Spleen (tissue), 11 donors: ENCODE measurements at regions not wholly inside any gene's neighbourhood (a gene's known extent, or its start where the extent isn't known, plus 50 kb on each side); places are given as distances from the start of the nearest gene placed in this dataset.

ENCODE experiments used
- DNase-seq: peaks from one replicate; pipeline ENCODE4 v3.0.0-alpha.2; 2020
- H3K27ac ChIP-seq, 8 donors: fragments of 200-600 bp; sonication (generic) in 7 of 8; 1 replicate in 4 of 8; 2 replicates in 4 of 8; pipeline versions ENCODE4 v1.5.0 to v1.8.0; 2016 to 2021; ENCODE audit warnings: inconsistent platforms in 4 of 8, mild to moderate bottlenecking in 4 of 8, moderate library complexity in 1 of 8
- H3K27me3 ChIP-seq, 7 donors: fragments of 200-600 bp; sonication (generic) in 6 of 7; replicated peaks in 1 of 7; 1 replicate in 4 of 7; 2 replicates in 3 of 7; pipeline versions ENCODE4 v1.5.0 to v1.8.0; 2016 to 2021; ENCODE audit warnings: inconsistent platforms in 3 of 7, mild to moderate bottlenecking in 1 of 7
- H3K36me3 ChIP-seq, 6 donors: fragments of 200-600 bp; sonication (generic) in 5 of 6; 1 replicate in 4 of 6; 2 replicates in 2 of 6; pipeline versions ENCODE4 v1.5.0 to v1.8.0; 2016 to 2021; ENCODE audit warnings: inconsistent platforms in 2 of 6
- H3K4me1 ChIP-seq, 6 donors: fragments of 200-600 bp; sonication (generic) in 5 of 6; 1 replicate in 3 of 6; 2 replicates in 3 of 6; pipeline versions ENCODE4 v1.5.0 to v1.8.0; 2016 to 2021; ENCODE audit warnings: inconsistent platforms in 3 of 6
- H3K4me3 ChIP-seq, 8 donors: fragments of 200-600 bp; sonication (generic) in 7 of 8; 1 replicate in 4 of 8; 2 replicates in 4 of 8; pipeline versions ENCODE4 v1.5.0 to v1.8.0; 2016 to 2021; ENCODE audit warnings: inconsistent platforms in 4 of 8, mild to moderate bottlenecking in 4 of 8, moderate library complexity in 2 of 8
- H3K9me3 ChIP-seq, 8 donors: fragments of 200-600 bp; sonication (generic) in 7 of 8; 1 replicate in 4 of 8; 2 replicates in 4 of 8; pipeline versions ENCODE4 v1.5.0 to v1.8.0; 2016 to 2021; ENCODE audit warnings: inconsistent platforms in 4 of 8
- POLR2A ChIP-seq, 3 donors: fragments of 450-650 bp; IDR thresholded peaks; one replicate each; pipeline ENCODE4 v1.5.1; 2017; ENCODE audit warnings: antibody characterized with exemption in 3 of 3, mild to moderate bottlenecking in 1 of 3
- POLR2AphosphoS5 ChIP-seq, 3 donors: sonication (generic); formaldehyde crosslinking; IDR thresholded peaks; one replicate each; pipeline ENCODE4 v1.5.1; 2017; ENCODE audit warnings: antibody characterized with exemption in 3 of 3
- WGBS, 5 donors: extraction: QIAGEN DNeasy Blood & Tissue Kit in 3 of 5; methylation state at CpG; one replicate each; pipeline versions ENCODE4 v1.1.5 to v1.1.7; 2013 to 2018; 5-methylcytosine and 5-hydroxymethylcytosine counted together
- intact Hi-C: fragments of 100-400 bp; cut with DNase I; formaldehyde crosslinking; loops from one replicate; pipeline ENCODE4 v1.15.0; 2023; ENCODE audit warnings: low total_unique reads
- TF ChIP-seq, protein P1 (sequence below), 11 experiments: fragments of 200-600 bp in 7 of 11; fragments of 450-650 bp in 4 of 11; sonication (generic) in 4 of 11; IDR thresholded peaks in 8 of 11; conservative IDR thresholded peaks in 3 of 11; 1 replicate in 7 of 11; 2 replicates in 4 of 11; pipeline versions ENCODE4 v1.4.0 to v1.8.0; 2016 to 2021; ENCODE audit warnings: antibody characterized with exemption in 11 of 11, inconsistent platforms in 4 of 11, mild to moderate bottlenecking in 1 of 11
- donor health status: healthy with polysubstance abuse.
- donor health status: DM: no; HTN: no; CAD: no; lungs with moderate emphysema.
- donor health status: DM: no; HTN: no; CAD: no.
- donor health status: Bipolar disorder and iron deficiency.
- donor health status: healthy.
- donor health status: DM: no; HTN: no; CAD: no.
- donor health status: DM: yes; HTN: yes; CAD: no.

DNA sequence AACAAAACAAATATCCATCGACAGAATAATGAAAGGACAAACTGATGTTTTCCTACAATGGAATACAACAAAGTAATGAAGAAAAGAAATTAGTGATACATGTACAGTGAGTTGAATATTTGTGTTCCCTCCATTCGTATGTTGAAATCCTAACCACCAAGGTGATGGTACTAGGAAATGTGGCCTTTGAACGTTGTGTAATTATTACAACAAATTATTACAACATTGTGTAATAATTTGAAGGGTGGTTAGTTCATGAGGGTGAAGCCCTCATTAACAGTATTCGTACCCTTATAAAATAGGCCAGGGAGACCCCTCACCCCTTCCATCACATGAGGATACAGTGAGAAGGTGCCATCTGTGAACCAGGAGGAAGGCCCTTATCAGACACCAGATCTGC is 339.4 kb downstream of the BMP2 start:
- intact Hi-C loops: no loop called here
- TF ChIP-seq, protein P1, sequence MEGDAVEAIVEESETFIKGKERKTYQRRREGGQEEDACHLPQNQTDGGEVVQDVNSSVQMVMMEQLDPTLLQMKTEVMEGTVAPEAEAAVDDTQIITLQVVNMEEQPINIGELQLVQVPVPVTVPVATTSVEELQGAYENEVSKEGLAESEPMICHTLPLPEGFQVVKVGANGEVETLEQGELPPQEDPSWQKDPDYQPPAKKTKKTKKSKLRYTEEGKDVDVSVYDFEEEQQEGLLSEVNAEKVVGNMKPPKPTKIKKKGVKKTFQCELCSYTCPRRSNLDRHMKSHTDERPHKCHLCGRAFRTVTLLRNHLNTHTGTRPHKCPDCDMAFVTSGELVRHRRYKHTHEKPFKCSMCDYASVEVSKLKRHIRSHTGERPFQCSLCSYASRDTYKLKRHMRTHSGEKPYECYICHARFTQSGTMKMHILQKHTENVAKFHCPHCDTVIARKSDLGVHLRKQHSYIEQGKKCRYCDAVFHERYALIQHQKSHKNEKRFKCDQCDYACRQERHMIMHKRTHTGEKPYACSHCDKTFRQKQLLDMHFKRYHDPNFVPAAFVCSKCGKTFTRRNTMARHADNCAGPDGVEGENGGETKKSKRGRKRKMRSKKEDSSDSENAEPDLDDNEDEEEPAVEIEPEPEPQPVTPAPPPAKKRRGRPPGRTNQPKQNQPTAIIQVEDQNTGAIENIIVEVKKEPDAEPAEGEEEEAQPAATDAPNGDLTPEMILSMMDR (IDR thresholded peaks at IDR 0.05 in 8 of 11, conservative IDR thresholded peaks at IDR 0.05 in 3 of 11): no peak
- TF ChIP-seq POLR2AphosphoS5 (IDR thresholded peaks at IDR 0.05) (no peak), POLR2A (IDR thresholded peaks at IDR 0.05) (no peak)
- no peak overlapping the region for H3K27ac ChIP-seq
- DNase-seq: no peak
- no peak overlapping the region for H3K4me3 ChIP-seq
- no peaks in the 10 kb centered on the region for H3K9me3 ChIP-seq
- WGBS, 5 donors: 69 to 90% (median 78%) methylated on average over 4 of the region's 4 CpGs
- H3K4me1 ChIP-seq: no peaks in the 10 kb centered on the region
- no peaks in the 10 kb centered on the region for H3K27me3 ChIP-seq
- no peaks in the 10 kb centered on the region for H3K36me3 ChIP-seq

DNA sequence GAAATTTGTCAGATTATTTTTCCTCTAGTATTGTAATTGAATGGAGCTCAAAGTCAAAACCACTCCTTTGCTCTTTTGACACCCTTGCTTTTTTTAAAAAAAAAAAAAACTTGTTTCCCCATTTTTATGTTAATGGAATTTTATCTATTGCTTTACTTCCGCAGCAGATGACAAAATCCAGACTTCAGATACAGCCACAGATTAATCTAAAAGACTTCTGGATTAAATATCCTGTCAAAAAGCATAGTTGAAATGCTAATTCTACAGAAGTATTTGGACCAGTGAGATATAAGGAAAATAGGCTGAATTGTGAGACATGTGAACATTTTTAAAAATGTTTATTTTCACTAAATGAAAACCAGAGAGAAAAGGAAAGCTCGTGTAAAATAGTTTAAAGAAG is 341.4 kb downstream of the BMP2 start:
- Histone ChIP-seq H3K27me3 (no peaks in the 10 kb centered on the region), H3K9me3 (no peaks in the 10 kb centered on the region), H3K36me3 (no peaks in the 10 kb centered on the region), H3K4me3 (no peak overlapping the region), H3K4me1 (no peaks in the 10 kb centered on the region), H3K27ac (no peak overlapping the region)
- intact Hi-C loops: no loop called here
- DNase-seq: no peak
- 74 to 87% (median 84%) methylated on average over 2 of the region's 2 CpGs for WGBS, 5 donors
- TF ChIP-seq POLR2AphosphoS5 (IDR thresholded peaks at IDR 0.05): no peak
- no peak for TF ChIP-seq POLR2A (IDR thresholded peaks at IDR 0.05)
- TF ChIP-seq, protein P1 (IDR thresholded peaks at IDR 0.05 in 8 of 11, conservative IDR thresholded peaks at IDR 0.05 in 3 of 11): no peak

DNA sequence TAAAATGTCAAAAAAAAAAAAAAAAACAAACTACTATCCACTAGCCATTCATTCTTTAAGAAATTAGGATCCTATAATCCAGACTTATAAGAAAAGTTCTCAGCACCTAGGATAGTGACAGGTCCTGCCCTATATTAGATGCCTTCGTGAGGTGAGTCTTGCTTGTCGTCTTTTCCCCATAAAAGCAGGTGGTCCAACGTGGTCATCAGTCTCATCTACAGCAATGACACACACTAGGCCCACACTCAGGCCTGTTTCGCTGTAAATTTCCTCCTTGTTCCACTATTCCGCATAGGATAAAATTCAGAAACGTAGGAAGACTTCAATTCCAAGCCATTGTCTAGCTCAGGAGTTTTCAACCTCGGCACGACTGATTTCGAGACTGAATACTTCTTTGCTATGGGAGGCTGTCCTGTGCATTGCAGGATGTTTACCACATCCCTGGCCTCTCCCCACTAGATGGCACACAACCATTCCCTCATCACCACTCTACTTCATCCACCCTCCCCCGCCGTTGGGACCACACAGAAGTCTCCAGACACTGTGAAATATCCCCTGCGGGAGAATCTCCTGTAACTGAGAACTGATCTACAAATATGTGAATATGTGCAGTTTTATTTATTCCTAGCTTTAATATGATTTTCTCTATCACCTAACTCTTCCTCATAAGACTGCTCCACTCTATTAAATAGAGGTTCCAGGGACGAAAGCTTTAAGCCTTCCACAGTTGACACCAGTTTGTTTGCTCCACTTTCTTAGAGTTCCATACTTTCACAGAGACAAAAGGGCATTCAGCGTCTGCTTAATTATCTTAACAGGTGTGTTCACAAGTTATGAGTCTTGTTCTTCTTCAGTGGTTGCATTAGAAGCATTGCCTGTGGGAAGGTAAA is 346.3 kb downstream of the BMP2 start:
- 46 to 52% (median 47%) methylated on average over 14 of the region's 14 CpGs for WGBS, 5 donors
- Histone ChIP-seq H3K4me3 (no peak overlapping the region), H3K4me1 (no peaks in the 10 kb centered on the region), H3K36me3 (no peaks in the 10 kb centered on the region), H3K27me3 (no peaks in the 10 kb centered on the region), H3K9me3 (no peaks in the 10 kb centered on the region), H3K27ac (no peak overlapping the region)
- DNase-seq: no peak
- TF ChIP-seq POLR2AphosphoS5 (IDR thresholded peaks at IDR 0.05): no peak
- TF ChIP-seq, protein P1 (IDR thresholded peaks at IDR 0.05 in 8 of 11, conservative IDR thresholded peaks at IDR 0.05 in 3 of 11): peak in 2 of 11 experiments; percentile 22 to 28
- intact Hi-C loops: no loop called here

DNA sequence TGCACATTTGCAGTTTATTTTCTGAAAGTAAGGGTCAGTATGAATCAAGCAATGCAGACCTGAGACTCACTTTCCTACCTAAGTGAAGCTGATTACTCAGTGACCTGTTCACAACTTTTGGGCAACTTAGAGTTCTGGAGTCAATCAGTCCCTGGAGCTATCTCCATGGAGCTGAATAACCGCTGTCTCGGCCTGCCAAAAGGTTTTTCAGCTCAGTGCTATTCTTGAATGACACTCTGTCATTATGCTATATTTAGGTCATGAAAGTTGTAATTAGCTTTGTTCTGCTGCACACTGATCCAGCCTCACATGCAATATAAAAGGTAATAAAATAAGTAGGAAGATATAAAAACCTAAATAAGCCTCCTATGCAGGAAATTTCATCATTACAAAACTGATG is 356.0 kb downstream of the BMP2 start:
- no peak for DNase-seq
- no peaks in the 10 kb centered on the region for H3K36me3 ChIP-seq
- no peak overlapping the region for H3K27ac ChIP-seq
- WGBS, 5 donors: 81 to 99% (median 92%) methylated on average over 2 of the region's 2 CpGs
- H3K4me1 ChIP-seq: no peaks in the 10 kb centered on the region
- TF ChIP-seq, protein P1 (IDR thresholded peaks at IDR 0.05 in 8 of 11, conservative IDR thresholded peaks at IDR 0.05 in 3 of 11): no peak
- no peak for TF ChIP-seq POLR2AphosphoS5 (IDR thresholded peaks at IDR 0.05)
- TF ChIP-seq POLR2A (IDR thresholded peaks at IDR 0.05): no peak
- intact Hi-C loops: no loop called here
- no peaks in the 10 kb centered on the region for H3K9me3 ChIP-seq
- no peaks in the 10 kb centered on the region for H3K27me3 ChIP-seq
- no peak overlapping the region for H3K4me3 ChIP-seq
